GM21526 (cell line): ENCODE measurements at regions not wholly inside any gene's neighbourhood (a gene's known extent, or its start where the extent isn't known, plus 50 kb on each side); places are given as distances from the start of the nearest gene placed in this dataset.
"Not testable (repeated sequence)": the region's sequence is repeated elsewhere in the genome, so short reads cannot be mapped to it uniquely, and the experiment has no call there.

Experiments used
- ATAC-seq: cut with Tn5 transposase; IDR thresholded peaks from one replicate; pipeline ENCODE4 v1.9.1; 2021; ENCODE audit warnings: moderate library complexity; ENCODE audit not compliant: unreplicated experiment, low FRiP score

DNA sequence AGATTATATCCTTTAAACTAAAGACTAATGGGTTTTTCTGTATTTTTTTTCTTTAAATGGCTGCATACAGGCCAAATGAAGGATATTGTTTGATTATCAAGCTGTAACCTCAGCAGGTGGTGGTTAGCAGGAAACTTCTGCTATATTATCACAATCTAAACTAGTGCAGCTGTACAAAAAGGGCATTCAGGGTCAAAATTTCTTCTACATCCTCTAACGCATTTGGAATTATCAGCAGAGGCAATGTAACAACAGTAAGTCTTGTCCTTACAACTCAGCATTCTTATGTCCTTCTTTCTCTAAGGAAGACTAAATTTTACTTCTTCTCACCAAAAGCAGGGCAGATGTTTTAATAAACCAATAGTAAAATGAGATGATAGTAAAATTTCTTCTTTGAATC is 135.8 kb upstream of the FN1 start:
- ATAC-seq: no peak

DNA sequence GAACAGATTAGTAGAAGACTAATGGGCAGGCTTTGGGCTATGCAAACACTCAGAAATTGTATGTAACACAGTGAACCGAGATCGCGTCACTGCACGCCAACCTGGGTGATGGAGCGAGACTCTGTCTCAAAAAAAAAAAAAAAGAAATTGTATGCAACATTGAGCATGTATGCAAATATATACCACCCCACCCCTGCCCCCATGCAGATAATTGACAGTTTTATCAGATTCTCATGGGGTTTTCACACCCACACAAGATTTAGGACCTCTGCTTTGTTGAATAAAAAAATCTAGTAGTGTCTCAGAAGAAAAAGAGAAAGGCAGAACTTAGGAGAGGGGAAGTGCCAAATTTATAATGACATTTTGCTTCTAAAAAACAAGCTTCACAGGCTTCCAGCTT is 131.6 kb upstream of the FN1 start:
- no peak for ATAC-seq

DNA sequence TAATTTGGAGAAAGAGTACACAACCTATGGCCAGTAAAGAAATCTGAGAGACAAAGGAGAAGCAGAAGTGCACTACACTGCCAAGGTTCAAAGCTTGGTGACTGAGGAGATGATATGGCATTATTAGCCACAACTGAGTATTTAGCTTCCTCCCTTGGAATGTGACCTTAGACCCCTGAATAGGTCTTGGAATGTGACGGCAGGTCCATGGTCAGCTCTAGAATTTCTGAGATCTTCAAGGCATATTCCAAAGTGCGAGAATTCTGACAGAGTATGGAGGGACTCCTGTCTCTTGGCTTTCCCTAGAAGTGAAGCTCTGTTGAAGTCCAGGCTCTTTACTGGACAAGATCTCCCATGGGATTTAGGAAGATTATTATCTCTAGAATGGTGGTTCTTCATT is 130.0 kb upstream of the FN1 start:
- no peak for ATAC-seq

DNA sequence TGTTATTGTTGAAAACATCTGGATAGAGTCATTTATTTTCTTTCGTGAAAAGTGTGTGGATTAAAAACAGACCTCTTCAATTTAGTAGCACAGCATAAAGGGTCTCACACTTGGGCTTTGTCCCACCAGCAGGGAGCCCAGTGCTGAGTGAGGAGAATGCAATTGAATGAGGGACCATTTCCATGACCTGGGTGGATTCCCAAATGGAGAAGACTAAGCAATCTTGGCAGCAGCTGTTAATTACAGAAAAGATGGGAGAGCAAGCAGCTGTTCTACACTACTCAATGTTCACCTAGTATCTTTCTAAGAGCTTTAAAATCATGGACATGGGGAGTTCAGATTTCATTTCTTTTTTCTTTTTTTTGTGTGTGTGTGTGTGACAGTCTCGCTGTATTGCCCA is 121.8 kb upstream of the FN1 start:
- ATAC-seq: no peak

DNA sequence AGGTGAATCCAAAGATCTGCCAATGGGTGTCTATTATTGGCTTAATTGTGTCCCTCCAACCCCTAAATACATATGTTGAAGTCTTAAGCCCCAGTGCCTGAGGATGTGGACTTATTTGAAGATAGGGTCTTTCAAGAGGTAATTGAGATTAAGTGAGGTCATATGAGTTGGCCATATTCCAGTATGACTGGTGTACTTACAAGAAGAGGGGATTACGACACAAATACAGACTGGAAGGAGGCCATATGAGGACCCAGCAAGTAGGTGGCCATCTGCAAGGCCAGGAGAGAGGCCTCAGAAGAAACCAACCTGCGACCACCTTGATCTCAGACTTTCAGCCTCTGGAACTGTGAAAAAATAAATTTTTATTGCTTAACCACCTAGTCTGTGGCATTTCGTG is 121.1 kb upstream of the FN1 start:
- no peak for ATAC-seq

DNA sequence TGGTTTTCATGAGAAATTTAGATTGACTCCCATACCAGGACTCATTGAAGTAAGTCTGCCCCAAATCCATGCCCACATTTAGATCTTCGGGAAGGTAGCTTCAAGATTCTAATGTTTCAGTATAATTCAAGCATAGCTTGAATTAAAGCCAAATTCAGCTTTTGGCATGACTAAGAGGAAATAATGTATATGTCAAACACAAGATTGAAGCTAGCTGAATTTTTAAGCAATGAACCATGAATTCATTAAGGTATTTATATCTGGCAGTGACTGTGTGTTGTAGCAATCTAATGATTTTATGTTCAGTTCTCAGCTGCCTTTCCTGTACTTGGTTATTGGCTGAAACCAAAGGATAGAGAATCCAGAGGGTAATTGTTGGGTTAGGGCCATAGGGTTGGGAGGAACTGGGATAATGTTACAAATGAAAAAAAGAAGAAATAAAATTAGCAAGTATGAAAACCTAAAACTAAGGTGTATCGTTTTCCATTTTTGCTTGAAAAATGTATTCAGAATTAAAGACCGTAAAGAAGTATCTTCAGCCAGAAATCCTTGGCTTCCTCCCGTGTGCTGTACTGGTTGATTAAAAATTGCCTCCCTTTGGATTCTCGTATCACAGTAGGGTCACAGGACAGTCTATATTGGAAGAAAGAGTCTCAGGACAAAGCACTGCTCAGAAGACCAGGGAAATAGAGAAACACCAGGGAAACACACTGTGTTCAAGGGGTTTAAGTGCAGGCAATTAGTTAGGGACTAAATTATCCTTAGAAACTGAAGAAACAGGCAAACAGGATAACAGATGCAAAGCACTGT is 119.0 kb upstream of the FN1 start:
- ATAC-seq: no peak

DNA sequence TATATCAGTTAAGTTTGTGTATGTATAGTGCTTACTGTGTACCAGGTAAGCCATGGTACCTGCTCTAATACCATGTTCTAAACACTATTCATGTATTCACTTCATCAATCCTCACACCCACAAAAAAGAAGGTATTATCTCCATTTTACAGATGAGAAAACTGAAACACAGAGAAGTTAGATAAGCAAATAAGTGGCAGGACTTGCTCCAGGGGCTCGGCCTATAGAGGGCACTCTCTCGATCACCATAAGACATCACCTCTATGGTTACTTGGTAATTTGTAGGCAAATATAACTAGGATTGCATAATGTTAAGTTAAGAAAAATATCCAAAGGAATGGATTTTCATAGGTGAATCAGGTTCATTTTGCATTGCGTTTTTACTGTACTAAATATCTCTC is 118.1 kb upstream of the FN1 start:
- no peak for ATAC-seq

DNA sequence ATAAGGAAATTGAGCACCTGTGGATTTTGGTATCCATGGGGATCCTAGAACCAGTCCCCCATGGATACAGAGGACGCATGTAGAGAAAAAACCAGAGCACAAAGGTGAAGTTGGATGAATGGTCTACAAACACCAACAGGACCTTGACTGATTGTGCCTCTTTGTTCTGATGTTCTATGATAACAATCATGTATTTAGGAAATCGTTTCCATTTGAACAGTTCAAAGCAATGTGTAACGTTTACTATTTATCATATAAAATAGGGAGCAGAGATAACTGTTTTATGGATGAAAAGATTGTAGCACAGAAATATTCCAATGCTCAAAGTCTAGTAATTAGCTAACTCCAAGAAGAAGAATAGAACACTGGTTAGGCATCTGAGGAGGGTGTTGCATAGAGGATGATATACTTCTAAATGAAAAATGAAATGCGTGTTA is 116.3 kb upstream of the FN1 start:
- no peak for ATAC-seq

DNA sequence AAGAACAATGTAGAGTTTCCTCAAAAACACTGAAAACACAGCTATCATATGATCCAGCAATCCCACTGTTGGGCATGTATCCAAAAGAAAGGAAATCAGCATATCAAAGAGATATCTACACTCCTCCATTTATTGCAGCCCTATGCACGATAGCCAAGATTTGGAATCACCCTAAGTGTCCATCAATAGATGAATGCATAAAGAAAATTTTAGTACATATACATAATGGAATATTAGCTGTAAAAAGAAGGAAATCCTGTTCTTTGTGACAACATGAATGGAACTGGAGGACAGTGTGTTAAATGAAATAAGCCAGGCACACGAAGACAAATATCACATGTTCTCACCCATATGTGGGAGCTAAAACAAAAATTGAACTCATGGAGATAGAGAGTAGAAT is 114.5 kb upstream of the FN1 start:
- ATAC-seq: no peak

DNA sequence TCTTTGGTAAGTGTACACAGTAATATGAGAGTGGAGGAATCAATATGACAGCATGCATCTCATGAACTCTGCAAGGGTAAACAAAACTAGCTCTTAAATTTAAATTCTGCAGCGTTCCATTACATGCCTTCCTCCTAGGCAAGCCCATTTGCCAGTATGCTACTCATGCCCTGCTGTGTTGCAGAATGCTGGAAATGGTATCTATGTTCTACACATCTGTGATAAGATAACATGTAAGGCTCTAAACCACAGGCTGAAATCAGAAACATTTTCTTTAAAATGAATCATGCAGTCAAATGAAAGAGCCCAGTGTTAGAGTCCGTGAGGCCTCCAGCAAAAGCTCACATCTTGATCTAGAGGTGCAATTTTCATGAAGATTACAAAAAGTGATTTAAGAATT is 112.8 kb upstream of the FN1 start:
- ATAC-seq: no peak

DNA sequence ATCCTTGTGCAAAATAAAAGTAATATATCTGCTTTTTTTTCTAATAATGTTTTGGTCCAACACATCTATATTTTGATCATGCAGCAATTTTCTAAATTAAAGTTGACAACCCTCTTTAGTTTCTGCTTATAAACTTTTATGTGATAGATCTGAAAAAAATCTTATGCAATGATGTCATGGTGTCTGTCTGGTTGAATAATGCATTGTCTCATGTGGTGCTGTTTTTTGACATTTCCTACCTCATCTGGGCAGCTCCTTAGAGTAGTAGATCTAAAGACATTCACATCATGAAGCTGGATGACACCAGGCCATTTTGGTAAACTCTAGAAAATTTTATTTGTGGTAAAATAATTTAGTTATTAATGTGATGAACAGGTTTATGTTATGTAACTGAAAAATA is 106.8 kb upstream of the FN1 start:
- ATAC-seq: no peak

DNA sequence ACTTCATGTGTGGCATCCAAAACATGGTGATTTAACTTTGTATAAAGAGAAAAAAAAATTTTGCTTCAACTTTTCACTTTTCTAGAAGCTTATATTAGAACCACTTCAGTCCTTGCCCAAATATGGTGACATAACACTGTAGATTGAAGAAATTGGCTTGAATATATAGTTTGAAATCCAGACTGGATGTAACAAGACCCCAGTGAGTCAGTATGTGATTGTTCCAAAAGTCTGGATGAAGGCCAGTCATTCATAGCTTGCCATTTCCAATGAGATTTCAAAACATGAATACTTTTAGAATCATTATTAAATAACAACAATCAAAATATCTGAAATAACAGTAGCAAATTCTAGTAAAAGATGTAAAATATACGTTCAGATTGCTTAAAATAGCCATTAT is 104.8 kb upstream of the FN1 start:
- no peak for ATAC-seq

DNA sequence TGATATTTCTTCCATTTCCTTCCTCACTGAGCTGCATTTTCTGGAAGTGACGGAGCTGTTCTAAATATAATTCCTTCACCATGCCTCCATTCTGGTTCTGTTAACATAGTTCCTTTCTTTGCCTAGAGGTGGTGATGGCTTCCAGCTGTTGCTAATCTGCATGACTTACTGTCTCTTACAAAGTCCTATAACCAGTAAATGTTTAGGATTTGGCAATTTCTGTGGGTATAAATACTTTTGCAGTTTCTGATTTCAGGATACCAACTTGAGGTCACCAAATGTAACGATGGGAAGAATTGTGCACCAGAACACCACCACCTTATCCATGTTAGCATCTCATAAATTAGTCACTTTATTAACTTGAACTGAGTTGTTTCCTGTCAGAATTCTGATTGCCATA is 101.7 kb upstream of the FN1 start:
- no peak for ATAC-seq

DNA sequence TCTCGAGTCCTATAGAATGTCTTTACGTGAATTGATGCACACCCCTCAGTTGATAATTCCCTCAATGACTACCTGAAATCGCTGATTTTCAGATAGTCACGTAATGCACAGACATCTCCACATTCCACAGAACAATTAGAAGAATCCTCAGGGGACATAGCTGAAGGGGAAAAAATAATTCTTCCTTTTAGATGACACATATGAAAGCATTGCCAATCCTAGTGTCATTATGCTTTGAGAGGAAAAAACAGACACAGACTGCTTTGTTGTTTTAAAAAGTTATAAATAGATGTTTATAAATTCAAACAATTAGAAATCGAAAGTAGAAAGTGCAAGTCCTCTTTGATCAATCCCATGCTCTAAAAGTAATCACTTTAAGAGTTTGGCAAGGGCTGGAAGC is 100.6 kb upstream of the FN1 start:
- ATAC-seq: no peak

DNA sequence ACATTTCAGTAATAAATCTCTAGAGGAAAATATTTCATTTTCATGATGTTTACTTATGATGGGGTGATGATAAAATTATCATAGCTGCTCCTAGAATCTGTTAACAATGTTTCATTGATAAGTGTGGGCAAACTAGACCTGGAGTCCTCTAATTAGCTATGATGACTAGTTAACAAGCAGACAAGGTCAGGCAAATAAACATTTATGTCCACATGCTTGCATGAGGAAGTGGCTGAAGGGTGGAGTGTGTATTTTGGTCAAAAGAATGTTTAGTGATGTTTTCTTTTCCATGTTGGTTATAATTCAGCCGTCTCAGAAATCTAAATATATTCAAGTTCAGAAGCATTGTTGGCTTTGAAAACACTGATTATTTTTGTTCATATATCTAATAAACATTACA is 99.9 kb upstream of the FN1 start:
- no peak for ATAC-seq

DNA sequence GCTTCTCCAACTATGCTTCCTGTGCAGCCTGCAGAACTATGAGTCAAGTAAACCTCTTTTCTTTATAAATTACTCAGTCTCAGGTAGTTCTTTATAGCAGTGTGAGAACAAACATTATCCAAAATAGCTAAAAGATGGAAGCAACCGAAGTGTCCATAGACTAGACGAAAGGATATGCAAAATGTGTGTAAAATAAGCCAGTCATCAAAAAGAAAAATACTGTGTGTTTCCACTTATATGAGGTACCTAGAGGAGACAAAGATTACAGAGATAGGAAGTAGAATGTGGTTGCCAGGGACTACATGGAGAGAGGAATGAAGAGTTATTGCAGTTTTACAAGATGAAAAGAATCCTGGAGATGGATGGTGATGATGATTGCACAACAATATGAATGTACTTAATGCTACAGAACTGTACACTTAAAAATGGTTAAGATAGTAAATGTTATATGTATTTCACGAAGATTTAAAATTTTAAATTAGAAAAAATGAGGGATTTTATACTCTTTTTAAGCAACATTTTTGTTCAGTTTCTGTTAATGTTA is 99.3 kb upstream of the FN1 start:
- no peak for ATAC-seq

DNA sequence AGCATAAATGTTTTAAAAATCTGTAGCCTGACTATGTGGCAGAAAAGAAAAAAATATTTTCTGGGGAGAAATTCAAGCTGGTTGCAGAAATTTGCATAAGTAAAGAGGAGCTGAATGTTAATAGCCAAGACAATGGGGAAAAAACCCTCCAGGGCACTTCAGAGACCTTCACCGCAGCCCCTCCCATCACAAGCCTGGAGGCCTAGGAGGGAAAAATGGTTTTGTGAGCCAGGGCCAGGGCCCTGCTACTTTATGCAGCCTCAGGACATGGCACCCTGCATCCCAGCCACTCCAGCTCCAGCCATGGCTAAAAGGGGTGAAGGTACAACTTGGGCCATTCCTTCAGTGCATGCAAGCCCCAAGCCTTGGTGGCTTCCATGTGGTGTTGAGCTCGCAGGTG is 97.8 kb upstream of the FN1 start:
- ATAC-seq: not testable (repeated sequence)

DNA sequence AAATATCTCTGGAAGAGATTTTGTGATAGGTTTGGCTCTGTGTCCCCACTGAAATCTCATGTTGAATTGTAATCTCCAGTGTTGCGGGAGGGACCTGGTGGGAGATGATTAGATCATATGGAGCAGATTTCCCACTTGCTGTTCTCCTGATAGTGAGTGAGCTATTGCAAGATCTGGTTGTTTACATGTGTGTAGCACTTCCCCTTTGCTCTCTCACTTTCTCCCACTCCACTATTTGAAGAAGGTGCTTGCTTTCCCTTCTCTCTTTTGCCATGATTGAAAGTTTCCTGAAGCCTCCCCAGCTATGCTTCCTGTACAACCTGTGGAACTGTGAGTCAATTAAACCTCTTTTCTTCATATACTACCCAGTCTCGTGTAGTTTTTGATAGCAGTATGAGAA is 97.0 kb upstream of the FN1 start:
- ATAC-seq: no peak

DNA sequence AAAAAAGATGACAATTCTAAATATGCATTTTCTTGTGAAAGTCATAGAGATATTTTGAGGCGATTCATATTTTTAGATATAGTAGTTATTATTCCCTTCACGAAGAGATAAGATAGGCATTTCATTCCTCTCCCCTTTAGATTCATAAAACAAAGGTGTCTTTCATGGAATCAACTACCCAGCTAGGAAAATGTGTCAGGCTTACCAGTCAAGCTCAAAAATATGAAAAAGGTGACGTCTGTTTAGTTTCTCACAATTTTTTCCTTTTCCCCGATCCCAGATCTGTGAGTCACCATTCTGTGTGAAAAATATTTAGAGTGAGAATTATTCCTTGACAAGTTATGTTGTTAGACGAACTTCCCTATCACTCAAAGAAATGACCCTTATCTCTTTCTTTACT is 95.4 kb upstream of the FN1 start:
- ATAC-seq: no peak

DNA sequence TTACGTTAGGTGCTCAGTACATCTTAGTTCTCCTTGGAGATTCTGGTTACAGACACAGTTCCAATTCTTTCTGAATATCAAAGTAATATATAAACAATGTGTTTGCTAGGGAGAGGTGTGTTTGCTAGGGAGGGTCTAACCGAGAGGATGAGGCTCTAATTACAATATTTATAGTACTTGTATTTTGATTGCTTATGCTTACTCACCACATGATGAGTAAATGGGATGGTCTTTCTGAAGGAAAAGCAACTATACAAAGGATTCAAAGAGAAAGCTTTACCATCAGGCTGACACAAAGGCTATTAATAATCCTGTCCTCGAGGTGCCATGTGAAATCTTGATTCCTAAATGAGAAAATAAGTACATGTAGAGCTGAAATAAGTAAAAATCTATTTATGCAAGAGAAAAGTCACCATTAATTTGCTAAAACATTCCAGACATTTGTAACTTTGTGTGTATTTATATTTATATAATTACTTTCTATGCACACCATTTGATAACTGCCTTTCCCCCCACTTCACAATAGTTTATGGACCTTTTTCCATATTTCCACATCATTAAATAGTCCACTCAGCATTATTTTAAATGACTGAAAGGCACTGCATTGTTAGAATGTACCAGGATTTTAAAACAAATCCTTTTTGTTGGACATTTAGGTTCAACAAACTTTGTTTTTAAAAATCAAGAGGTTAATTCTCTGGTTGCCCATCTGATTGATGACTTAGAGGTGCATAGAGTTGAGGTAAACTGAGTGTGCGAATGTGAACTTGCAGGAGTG is 94.5 kb upstream of the FN1 start:
- no peak for ATAC-seq

DNA sequence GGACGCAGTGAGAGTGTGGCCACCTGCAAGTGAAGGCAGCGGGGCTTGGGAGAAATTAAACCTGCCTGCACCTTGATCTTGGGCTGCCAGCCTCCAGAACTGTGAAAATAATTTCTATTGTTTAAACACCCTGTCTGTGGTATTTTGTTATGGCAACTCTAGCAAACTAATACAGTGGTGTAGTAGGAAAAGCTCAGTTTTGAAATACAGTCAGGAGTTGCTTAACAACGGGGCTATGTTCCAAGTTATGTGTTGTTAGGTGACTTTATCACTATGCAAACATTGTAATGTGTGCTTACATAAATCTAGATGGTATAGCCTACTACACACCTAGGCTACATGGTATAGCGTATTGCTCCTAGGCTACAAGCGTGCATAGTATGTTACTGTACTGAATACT is 93.4 kb upstream of the FN1 start:
- ATAC-seq: no peak

DNA sequence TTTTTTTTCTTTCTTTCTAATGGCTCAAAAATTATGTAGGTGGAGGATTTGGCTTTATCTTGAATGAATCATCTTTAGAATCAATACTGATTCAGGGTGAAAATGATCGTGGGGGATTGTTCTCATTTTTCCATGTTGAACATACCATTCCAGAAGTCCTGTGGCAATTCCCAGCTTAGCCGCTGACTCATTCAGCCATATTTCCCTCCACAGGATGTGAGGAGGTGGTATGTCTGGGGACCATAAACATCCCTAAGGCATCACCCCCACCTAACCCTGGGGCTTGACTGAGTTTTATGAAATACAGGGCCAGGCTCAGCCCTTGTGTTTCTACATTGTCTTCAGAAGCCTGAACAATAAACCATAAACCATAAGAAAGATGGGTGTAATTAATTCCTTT is 92.7 kb upstream of the FN1 start:
- no peak for ATAC-seq
